Right forelimb (tissue), 1 donor: ENCODE measurements at regions not wholly inside any gene's neighbourhood (a gene's known extent, or its start where the extent isn't known, plus 50 kb on each side); places are given as distances from the start of the nearest gene placed in this dataset.
"Not testable (repeated sequence)": the region's sequence is repeated elsewhere in the genome, so short reads cannot be mapped to it uniquely, and the experiment has no call there.

Source experiments
- DNase-seq: peaks from one replicate; pipeline ENCODE4 v3.0.0-alpha.2; 2018

DNA sequence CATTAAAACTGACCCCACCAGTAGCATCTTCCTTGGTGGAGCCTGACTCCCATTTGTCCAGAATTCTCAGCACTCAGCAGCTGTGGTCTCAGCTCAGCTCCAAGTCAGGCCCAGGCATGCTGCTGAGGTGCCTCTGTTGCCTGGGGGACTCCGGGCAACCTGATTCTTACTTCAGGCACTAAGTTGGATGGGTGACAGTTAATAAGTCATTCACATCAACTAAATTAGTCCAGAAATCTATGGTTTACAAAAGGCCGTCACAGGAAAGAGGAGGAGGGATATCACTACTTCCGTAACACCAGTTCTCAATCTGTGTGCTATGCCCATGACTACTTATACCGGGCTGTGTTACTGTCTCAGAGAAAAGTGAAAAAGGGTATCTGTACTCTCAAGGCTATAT, 310.2 kb downstream of the SATB1 start:
- DNase-seq, result no peak

DNA sequence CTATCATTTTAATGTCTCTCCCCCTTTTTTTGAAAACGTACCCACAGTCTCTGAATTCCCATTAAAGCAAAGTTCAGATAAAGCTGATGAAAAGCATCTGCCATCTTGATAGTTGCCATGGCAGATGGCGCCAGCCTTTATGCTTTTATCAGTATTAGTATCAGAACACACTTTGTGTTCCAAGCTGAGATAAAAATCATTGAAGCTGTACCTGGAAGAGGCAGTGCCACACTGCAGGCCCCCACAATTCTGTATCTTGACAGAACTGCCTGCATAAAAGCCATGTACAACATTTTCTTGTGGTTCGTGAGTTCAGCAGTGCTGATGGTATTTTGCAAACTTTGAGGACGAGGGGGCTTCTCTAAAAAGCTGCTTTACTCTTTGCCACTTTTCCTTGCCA, 311.7 kb downstream of the SATB1 start:
- DNase-seq, result no peak

DNA sequence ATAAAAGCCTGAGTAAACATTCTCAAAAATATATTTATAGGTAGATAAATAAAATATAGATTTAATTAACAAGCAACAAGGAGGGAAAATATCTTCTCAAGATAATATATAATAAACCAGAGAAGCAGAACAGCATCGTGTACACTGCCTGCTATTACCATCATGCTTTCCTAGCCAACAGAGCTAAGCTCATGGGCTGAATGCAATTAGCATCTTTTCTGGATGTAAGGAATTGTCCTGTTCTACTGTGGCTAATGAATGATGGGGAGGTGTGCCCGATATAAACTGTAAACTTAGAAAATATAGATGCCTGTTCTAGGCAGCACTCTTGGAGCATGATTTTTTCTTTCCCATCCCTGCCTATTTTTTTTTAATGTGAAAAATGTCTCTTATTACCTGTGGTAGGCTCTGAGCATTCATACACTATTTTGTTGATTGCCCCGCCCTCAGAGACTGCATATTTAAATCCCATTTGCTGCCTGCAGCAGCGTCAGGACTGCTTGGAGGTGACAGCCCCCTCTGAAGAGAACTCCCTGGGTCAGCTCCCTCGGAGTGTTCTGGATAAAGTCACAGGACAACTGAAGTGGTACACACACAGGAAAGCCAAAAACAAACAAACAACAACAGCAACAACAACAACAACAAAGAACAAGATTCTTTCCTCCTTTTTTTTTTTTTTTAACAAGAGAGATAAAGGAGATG, 312.3 kb downstream of the SATB1 start:
- no peak for DNase-seq

DNA sequence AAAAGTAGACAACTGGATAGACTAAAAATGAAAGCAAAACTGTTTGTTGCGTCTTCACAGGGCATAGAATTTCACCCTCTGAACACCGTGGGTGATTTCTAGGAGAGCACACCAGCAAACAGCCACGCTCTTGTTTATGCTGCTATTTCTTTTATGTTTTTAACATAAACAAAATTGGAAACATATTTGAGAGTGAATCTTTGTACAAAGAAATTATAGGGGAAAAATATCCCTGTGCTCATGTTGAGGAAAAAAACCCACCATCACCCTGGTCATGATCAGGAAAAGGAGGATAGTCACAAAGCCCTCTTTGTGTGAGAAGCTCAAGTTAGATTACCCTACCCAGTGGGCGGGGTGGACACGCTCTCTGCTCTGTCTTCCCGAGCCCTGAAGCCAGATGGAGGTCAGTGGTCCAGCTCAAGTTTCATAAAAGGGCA, 313.3 kb downstream of the SATB1 start:
- DNase-seq, result no peak

DNA sequence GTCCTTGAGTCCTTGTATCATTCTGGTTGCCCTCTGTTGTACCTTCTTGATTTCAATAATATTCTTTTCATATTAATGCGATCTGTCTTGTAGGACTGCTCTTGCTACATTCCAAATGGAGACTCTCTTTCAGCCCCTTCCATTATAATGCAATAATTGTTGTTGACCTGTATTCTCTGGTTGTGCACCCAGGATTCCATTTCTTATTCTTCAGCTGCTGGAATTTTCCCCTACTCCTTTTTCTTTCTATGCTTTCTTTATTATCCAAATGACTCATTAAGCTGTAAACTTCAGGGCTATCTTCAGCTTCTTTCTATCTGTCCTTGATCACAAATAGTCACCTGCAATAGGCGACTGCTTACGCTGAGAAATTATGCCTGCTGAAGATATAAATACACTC, 321.5 kb downstream of the SATB1 start:
- DNase-seq, result no peak

DNA sequence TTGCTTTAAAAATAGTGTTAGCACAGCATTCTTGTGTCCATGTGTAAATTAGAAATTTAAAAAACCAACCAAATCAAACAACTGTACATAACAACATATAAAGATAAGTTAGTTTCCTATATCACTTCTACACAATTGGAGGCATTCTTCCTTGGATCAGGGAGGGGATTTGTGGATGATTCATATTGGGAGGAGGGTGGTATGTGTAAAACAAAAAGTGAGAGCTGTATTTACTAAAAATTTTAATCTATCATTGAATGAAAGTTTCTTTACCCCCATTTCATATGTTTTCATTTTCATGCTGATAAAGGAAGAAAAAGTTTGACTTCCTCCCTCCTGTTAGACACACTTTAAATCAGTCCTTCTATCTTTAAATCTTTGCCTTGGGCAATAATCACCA, 325.0 kb downstream of the SATB1 start:
- DNase-seq, result no peak

DNA sequence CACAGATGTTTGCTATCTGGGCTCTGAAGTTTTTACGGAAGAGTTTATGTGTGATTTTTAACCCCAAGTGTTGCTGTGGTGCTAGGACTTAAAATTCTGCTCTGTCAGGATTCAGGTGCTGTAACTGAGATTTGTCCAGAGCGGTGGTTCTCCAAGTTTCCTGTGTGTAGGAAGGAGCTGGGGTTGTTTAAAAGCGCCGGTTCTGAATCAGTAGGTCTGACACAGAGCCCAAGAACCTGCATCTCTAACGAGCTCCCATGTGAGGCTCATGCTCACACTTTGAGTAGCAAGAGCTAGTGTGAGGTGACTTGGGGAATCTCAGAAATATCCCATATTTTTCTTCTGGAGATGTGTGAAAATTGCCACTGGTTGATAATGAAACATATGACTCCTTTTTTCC, 325.5 kb downstream of the SATB1 start:
- DNase-seq, result no peak

DNA sequence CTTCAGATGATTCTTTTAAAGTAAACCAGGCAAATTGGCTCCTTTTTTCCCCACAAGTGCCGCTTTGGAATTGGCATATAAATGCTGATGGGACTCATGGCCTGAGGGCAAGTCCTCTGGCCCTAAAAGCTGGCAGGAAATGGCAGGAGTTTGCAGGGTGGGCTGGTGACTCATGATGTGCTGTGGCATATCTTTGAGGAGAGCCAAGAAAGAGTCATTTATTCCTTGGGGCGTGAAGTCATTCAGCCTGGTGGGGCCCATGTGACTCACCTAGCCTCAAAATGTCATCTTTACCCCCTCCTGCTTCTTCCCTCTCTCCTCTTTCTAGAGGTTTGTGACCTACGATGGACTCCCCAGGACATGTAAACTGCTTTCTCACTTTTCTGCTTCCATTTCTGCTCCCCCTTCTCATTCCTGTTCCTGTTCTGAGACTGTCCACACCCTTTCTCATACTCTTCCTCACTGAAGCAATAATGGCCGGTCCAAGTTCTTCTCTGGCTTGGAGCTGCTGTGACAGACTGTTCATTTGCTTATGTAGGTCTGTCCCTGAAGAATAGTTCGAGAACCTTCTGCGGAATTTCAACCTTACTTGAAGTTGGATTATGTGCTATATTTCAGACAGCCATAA, 326.1 kb downstream of the SATB1 start:
- DNase-seq, result no peak

DNA sequence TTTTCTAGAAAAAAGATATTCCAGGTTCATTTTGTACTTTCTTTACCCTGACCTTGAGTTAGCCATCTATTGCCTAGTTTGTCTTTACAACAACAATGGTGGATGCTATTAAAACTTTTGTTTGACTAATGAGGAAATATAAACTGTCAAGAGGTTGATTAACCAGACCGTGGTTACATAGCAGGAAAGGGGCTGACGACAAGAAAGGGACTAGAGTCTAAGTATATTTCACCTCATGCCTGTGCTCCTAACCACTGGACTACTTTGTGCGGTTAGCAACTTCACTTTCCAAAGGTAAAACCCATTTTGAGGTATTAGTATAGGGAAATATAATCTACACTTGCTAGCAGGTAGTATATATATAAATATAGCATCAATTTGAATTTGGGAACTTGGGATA, 327.1 kb downstream of the SATB1 start:
- DNase-seq, result no peak

DNA sequence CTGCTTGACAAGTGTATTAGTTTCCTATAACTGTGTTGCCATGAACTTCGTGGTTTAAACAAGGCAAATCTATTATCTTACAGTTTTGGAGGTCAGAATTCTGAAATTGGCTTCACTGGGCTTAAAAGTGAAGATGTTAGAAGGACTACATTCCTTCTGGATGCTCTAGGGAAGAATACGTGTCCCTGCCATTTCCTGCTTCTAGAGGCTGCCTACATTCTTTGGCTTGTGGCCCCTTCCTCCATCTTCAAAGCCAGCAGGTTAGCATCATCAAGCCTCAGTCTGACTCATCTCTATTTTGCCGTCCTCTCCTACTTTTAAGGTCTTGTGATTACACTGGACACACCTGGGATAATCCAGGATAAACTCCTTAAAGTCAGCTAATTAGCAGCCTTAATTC, 327.7 kb downstream of the SATB1 start:
- no peak for DNase-seq

DNA sequence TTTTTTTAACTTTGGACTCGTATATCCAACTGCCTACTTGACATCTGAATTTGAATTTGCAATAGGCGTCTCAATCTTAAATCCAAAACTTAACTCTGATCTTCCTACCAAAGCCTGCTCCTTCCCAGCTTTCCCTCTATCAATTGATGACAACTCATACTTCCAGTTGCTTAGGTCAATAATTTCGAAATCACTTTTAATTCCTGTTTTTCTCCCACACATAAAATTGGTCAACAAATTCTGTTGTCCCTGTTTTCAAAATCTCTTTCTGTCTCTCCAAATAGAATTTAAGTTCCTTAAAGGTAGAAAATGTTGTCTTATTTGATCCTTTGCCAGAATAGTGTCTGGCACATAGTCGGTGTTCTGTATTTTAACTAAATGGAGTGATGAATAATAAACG, 332.4 kb downstream of the SATB1 start:
- DNase-seq, result no peak

DNA sequence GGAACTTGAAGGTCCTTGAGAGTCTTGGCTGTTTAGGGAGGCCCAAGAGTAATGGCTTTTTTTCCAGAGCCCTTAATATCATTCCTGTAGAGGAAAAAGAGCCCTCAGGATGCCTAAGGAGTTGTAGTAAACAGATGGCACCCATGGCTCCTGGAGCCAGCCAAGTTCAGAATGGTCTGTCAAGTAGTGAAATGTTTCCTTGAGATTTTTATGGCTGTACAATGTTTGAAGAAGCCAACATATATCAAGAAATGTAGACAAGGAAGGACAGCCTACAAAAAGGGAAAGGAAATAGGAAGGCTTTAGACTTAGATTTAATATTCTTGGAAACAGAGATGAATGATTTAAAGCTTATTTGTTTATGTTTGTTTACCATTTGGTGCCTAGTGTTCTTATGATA, 334.8 kb downstream of the SATB1 start:
- DNase-seq, result no peak

DNA sequence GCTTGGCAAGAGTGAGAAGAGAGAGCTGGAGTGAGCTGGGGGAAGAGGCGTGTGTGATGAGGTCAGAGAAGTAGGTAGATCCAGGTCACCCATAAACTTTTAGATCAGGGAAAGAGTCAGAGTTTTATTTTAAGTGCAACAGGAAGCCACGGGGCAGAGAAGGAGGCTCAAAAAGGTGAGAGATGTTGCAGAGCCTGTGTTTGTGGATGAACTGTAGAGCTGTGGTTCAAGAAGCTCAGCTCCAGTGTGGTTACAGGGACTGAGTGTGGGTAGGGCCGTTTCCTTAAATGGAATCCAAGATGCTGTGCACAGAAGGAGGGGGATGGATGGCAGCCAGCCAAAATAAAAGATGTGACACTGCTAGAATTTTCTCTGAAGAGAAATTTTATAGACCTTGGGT, 337.2 kb downstream of the SATB1 start:
- DNase-seq, result no peak

DNA sequence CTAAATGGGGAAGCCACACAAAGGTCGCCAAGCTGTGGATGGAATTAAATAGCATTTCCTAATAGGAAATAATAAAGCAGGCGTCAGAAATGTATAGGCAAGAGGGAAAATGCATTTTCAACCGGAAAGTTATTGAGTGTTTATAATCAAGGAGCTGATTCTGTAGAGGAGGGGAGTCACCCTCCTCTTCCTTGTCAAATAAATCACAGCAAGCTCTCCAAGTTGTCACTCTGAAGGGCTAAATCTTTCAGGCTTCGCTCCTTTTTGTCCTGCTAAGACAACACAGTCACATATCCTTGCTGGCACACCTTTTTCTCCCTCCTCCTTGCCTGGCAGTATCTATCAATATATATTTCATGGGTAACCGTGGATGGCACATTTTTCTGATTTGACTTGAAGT, 338.4 kb downstream of the SATB1 start:
- no peak for DNase-seq

DNA sequence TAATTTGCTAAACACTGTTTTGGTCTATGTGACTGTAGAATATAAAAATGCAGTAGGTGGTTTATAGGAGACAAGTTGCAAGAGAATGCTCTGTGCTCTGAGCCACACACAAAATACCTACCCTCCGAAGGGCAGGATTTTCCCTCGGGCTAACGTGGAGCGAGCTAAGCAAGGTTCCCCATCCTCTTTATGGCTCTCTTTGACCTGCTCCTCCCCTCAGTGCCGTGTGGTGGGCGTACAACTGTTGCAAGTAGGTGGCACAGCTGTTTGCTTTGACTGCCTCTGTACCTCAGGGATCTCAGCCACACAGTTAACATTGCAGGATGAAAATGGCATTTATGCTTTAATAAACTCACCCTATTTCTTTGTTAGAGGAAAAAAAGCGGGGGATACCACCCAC, 339.1 kb downstream of the SATB1 start:
- no peak for DNase-seq

DNA sequence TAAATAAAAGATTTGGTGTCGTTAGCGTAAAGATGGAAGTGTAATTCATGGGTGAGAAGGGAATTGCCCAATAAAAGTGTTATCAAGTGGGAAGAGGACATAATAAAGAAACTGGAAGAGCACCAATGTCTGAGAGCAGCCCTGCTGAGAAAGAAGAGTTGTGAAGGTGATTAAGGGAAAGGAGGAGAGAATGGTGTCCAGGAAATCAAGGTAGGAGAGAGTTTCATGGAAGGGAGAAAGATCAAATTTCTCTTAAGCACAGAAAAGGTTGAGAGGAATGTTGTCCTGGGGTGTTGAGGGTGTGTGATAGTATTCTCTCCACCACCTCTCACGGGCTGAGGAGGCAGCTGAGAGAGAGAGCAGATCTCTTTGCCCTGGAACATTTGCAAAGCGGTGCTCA, 339.7 kb downstream of the SATB1 start:
- DNase-seq, result no peak

DNA sequence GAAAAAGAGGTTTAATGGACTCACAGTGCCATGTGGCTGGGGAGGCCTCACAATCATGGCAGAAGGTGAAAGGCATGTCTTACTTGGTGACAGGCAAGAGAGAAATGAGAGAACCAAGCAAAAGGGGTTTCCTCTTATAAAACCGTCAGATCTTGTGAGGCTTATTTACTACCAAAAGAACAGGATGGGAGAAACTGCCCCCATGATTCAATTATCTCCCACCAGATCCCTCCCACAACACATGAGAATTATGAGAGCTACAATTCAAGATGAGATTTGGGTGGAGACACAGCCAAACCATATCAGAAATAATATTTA, 340.8 kb upstream of the TBC1D5 start:
- not testable (repeated sequence) for DNase-seq

DNA sequence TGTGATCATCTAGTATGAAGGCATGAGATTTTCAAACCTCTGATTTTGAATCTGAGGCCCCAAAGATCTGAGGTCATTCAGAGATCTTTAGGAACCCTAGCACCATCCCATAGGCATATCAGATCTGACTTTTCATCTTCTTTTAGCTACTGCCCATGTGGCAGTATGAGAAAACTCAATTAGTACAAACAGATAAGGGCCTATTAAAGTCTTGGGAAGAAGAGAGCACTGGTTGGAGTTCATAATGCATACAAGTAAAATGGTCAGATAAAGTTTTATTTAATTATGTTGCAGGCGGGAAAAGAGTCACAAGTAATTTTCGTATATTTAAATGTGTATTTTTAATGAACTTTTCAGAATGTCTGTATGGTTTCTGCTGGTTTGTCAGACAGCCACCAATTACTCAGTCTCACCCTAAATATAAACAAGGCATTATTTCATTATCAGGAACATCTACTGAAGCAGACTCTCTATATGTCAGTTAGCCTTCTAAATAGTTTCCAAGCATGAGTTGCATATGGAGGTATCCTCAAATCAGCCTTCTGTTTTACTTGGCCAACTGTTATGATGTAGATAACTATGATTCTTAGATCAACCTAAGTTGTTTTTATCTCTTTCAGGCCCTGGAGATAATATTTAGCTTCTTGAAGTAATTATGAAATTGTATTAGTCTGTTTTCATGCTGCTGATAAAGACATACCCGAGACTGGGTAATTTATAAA, 340.3 kb upstream of the TBC1D5 start:
- DNase-seq, result no peak

DNA sequence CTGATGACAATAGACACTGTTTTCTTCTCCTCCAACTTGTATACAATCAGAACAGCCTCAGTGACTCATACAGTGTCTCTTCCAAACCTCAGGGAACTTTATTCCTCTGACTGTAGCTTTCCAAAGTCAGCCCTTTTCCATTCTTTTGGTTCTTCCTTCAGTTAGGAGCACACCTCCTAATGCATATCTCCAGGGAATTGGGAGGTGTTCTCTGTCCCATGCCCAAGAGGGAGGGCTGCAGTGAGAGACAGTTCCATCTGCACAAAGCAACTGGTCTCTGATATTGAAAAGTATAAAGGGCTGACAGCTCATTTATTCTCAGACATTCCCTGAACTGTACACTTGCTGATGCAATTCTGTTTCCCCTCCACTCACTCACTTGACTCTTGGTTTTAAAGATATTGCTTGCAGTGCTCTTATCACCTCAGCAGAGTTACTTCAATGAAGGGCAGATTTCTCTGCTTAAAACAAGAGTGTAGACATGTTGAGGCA, 337.8 kb upstream of the TBC1D5 start:
- DNase-seq, result no peak

DNA sequence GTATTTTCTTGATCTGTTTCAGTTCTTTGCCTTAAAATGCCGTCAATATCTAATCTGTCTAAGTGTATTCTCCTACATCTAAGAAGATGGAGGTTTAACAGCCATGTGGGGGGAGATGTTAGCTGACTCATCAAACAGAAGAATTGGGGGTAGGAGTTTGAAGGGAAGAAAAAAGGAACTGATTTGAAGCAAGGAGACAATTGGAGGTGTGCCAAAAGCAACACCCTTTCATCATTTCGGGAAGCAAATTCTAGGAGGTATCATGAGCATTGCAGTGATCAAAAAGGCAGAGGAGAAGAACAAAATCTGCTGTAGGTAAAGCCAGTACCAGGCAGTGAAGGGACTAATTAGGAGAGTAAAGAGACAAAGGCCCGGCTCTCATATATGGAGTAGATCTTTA, 337.3 kb upstream of the TBC1D5 start:
- DNase-seq, result no peak

DNA sequence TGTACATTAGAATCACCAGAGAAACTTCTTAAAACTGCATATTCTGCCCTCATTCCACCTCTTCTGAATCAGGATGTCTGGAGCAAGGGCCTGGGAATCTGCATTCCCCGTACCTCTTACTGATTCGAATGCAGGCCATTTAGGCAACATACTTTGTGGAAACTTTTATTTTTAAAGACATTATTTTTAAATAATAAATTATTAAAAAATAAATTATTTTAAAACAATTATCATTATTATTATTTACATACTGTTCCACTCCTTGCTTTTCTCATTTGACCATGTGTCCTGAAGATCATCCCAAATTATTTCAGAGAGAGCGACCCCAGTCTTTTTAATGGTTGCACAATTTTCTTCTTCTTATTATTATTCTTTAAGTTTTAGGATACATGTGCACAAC, 336.6 kb upstream of the TBC1D5 start:
- DNase-seq, result no peak

DNA sequence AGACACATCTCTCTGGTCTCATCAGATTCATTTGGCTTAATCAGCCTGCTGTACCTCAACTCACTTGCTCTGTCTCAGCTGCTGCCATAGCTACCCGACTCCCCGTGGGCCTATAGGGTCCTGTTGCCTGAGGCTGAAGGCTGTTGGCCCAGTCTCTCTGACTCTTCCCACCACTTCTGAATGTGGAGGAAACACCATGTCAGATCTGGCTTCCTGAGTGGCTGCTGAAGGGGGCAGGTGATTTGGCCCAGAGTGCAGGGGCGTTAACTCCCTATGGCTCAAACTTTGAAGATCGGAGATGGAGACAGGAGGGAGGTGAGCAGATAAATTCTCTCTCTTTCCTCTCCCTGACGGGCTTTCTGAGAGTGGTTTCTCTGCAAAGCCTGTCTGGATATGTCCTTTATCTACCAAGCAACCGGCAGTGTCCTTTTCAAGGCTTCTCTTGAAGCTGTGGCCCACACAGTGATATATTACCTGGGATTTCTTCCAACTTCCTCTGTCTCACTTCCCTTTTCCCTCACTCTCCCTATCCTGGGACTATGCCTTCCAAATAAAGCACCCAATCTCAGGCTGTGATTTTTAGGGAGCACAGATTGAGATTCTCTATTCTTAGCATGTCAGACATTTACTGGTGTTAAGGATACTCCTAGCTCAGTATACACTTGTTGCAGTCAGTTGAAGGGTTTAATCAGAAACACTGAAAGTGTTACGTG, 334.9 kb upstream of the TBC1D5 start:
- no peak for DNase-seq

DNA sequence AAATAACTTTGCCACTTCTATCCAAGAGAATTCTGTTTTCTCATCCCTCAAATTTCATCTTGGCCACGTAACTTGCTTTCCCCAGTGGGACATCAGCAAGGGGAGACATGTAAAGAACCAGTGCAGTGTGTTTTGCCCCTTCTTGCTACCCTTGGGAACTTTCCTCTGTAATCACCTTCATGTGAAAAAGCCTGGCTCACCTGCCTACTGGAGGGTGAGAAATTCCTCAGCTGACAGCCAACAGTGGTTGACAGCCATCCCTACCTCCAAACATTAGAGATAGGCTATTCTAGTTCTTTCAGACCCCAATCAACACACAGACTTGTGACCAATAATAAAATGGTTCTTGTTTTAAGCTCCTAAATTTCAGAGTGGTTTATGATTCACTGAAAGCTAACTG, 333.9 kb upstream of the TBC1D5 start:
- DNase-seq, result no peak

DNA sequence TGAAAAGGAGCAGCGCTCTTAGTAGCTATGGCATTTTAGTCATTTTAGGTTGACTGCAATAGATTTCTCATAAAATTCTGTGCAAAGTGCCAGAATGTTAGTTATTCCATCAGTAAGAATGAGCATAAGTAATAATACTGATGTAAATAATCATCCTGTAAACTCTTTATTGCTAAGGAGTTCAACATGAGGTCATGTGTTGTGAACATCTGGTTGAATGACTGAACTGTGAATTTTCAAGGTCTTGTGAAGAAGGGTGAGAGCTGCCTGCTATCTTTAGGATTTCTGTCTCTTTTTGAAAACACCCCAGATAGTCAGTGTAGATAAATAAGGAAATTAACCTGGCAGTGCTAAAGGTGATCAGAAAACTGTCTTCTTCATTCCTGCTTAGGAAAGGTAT, 333.4 kb upstream of the TBC1D5 start:
- no peak for DNase-seq
